Vagina (tissue), 2 donors: ENCODE measurements at regions not wholly inside any gene's neighbourhood (a gene's known extent, or its start where the extent isn't known, plus 50 kb on each side); places are given as distances from the start of the nearest gene placed in this dataset.

Source experiments
- DNase-seq, 2 donors: peaks; one replicate each; pipeline ENCODE4 v3.0.0-alpha.2; 2017; ENCODE audit errors: extremely low spot score in 2 of 2
- H3K27ac ChIP-seq: fragments of 200-600 bp; sonication (generic); one replicate; pipeline ENCODE4 v1.5.1; 2019
- H3K27me3 ChIP-seq: fragments of 200-600 bp; sonication (generic); one replicate; pipeline ENCODE4 v1.5.1; 2019
- H3K36me3 ChIP-seq, 2 donors: fragments of 200-600 bp; sonication (generic); one replicate each; pipeline ENCODE4 v1.5.1; 2017 to 2019
- H3K4me1 ChIP-seq: fragments of 200-600 bp; sonication (generic); one replicate; pipeline ENCODE4 v1.5.1; 2019
- H3K4me3 ChIP-seq, 2 donors: fragments of 200-600 bp; sonication (generic); 1 replicate in 1 of 2; 2 replicates in 1 of 2; pipeline ENCODE4 v1.5.1; 2016 to 2019
- H3K9me3 ChIP-seq: fragments of 200-600 bp; sonication (generic); one replicate; pipeline ENCODE4 v1.5.1; 2019
- POLR2A ChIP-seq, 2 donors: fragments of 450-650 bp; IDR thresholded peaks; one replicate each; pipeline ENCODE4 v1.6.1; 2017; ENCODE audit warnings: antibody characterized with exemption in 2 of 2, mild to moderate bottlenecking in 2 of 2, moderate library complexity in 2 of 2
- POLR2AphosphoS5 ChIP-seq, 2 donors: sonication (generic); formaldehyde crosslinking; IDR thresholded peaks; one replicate each; pipeline ENCODE4 v1.9.0; 2017; ENCODE audit warnings: antibody characterized with exemption in 2 of 2, mild to moderate bottlenecking in 2 of 2, low read depth in 1 of 2; ENCODE audit not compliant: insufficient read depth in 1 of 2
- intact Hi-C: fragments of 100-400 bp; cut with DNase I; formaldehyde crosslinking; loops from one replicate; pipeline ENCODE4 v1.15.1; 2023
- TF ChIP-seq, protein P1 (sequence below), 3 experiments: fragments of 450-650 bp in 2 of 3; fragments of 200-600 bp in 1 of 3; sonication (generic) in 1 of 3; IDR thresholded peaks; one replicate each; pipeline ENCODE4 v1.5.1; 2017 to 2019; ENCODE audit warnings: antibody characterized with exemption in 3 of 3, mild to moderate bottlenecking in 2 of 3, moderate library complexity in 2 of 3

DNA sequence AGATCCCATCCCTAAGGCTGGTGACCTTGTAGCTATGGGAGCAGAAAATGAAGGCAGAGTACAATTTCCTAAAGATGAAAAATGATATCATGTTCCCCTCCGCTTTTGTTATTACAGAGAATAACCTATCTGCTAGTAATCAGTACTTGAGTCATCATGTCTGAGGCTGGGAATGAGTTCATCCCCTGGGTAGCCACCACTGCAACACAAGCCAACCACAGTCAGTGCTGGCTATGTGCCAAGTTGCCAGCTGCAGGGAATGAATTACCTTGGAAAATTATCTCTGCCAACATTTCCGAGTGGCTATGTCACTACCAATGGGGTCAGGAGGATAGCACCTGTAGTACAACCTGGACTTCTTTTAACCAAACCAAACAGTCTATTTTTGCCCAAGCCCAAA is 1094.7 kb upstream of the DDX18 start:
- Histone ChIP-seq H3K9me3 (no peaks in the 10 kb centered on the region), H3K27ac (no peak overlapping the region), H3K4me1 (no peaks in the 10 kb centered on the region), H3K36me3 (no peaks in the 10 kb centered on the region), H3K4me3 (no peak overlapping the region), H3K27me3 (no peaks in the 10 kb centered on the region)
- no peak for DNase-seq
- intact Hi-C loops, result no loop called here
- TF ChIP-seq POLR2A (IDR thresholded peaks at IDR 0.05) (no peak), POLR2AphosphoS5 (IDR thresholded peaks at IDR 0.05; ENCODE audit: insufficient read depth in 1 of 2, low read depth in 1 of 2) (no peak)
- TF ChIP-seq, protein P1, sequence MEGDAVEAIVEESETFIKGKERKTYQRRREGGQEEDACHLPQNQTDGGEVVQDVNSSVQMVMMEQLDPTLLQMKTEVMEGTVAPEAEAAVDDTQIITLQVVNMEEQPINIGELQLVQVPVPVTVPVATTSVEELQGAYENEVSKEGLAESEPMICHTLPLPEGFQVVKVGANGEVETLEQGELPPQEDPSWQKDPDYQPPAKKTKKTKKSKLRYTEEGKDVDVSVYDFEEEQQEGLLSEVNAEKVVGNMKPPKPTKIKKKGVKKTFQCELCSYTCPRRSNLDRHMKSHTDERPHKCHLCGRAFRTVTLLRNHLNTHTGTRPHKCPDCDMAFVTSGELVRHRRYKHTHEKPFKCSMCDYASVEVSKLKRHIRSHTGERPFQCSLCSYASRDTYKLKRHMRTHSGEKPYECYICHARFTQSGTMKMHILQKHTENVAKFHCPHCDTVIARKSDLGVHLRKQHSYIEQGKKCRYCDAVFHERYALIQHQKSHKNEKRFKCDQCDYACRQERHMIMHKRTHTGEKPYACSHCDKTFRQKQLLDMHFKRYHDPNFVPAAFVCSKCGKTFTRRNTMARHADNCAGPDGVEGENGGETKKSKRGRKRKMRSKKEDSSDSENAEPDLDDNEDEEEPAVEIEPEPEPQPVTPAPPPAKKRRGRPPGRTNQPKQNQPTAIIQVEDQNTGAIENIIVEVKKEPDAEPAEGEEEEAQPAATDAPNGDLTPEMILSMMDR (IDR thresholded peaks at IDR 0.05), result no peak

GRCh38 chr2:116724550-116724949 is 1089.9 kb upstream of the DDX18 start:
- H3K27me3 ChIP-seq, result no peaks in the 10 kb centered on the region
- TF ChIP-seq POLR2AphosphoS5 (IDR thresholded peaks at IDR 0.05; ENCODE audit: insufficient read depth in 1 of 2, low read depth in 1 of 2) (no peak), POLR2A (IDR thresholded peaks at IDR 0.05) (no peak)
- TF ChIP-seq, protein P1 (IDR thresholded peaks at IDR 0.05), result no peak
- no peaks in the 10 kb centered on the region for H3K4me1 ChIP-seq
- H3K9me3 ChIP-seq, result no peaks in the 10 kb centered on the region
- H3K4me3 ChIP-seq, result no peak overlapping the region
- DNase-seq, result no peak
- no peaks in the 10 kb centered on the region for H3K36me3 ChIP-seq
- intact Hi-C loops, result no loop called here
- no peak overlapping the region for H3K27ac ChIP-seq

DNA sequence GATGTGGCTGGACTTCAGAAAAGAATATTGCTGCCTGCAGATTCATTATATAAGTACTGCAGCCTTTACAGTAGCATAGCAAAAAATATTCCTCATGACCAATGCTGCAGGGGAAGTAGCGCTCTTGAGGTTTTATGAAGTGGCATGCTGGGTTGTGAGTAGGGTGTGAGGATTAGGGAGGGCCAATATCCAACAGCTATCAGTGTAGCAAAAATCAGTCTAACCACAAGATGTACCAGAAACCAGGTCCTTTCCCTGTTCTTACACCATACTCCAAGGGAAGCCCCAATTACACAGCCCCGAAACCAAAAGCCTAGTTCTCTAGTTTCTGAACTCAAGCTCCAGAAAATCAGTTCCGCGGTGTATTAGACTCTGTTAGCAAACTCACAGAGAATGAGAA is 1082.2 kb upstream of the DDX18 start:
- no peak for DNase-seq
- H3K9me3 ChIP-seq, result no peaks in the 10 kb centered on the region
- no peaks in the 10 kb centered on the region for H3K36me3 ChIP-seq
- intact Hi-C loops, result no loop called here
- no peak overlapping the region for H3K4me3 ChIP-seq
- H3K4me1 ChIP-seq, result no peaks in the 10 kb centered on the region
- no peak overlapping the region for H3K27ac ChIP-seq
- no peaks in the 10 kb centered on the region for H3K27me3 ChIP-seq
- TF ChIP-seq, protein P1 (IDR thresholded peaks at IDR 0.05), result no peak
- TF ChIP-seq POLR2AphosphoS5 (IDR thresholded peaks at IDR 0.05; ENCODE audit: insufficient read depth in 1 of 2, low read depth in 1 of 2) (no peak), POLR2A (IDR thresholded peaks at IDR 0.05) (no peak)

DNA sequence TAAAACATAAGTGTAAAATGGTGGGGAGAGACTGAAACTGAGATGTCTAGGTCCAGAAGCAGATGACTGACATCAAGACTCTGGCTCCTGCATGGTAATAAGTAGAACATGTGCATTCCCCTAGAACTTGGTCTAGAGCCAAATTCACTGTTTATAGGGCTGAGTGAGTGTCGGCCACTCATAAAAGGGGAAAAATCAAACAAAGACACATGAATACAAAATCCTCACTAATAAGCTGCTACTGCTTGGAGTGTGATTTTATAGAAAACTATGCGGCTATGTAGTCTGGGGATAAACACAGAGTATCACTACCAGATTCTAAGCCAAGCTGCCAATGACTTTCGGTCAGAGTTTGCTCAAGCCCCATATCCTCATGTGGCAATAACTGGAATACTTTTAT is 1080.8 kb upstream of the DDX18 start:
- intact Hi-C loops, result no loop called here
- no peak for DNase-seq
- H3K27ac ChIP-seq, result no peak overlapping the region

DNA sequence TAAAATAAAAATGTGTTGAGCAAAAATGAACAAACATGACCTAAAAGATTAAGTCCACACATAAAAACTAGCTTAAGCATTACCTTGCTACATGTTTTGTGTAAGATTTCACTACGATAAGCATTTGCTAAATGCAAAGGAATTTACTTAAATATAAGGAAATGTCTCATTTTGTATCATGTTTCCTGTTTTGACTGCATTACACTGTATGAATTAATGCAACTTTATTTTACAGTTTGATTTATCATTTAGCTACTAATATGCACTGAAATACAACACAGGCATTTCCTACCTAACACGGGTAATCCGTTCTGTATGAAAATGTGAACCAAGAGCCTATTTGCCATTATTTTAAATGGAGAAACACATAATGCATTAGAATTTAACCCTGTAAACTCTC is 1076.5 kb upstream of the DDX18 start:
- TF ChIP-seq POLR2A (IDR thresholded peaks at IDR 0.05) (no peak), POLR2AphosphoS5 (IDR thresholded peaks at IDR 0.05; ENCODE audit: insufficient read depth in 1 of 2, low read depth in 1 of 2) (no peak)
- TF ChIP-seq, protein P1 (IDR thresholded peaks at IDR 0.05), result no peak
- H3K36me3 ChIP-seq, result no peaks in the 10 kb centered on the region
- intact Hi-C loops, result no loop called here

More for the DNA sequence above, 1080.8 kb upstream of the DDX18 start:
- no peaks in the 10 kb centered on the region for H3K9me3 ChIP-seq
- TF ChIP-seq, protein P1 (IDR thresholded peaks at IDR 0.05), result no peak
- TF ChIP-seq POLR2A (IDR thresholded peaks at IDR 0.05), result no peak
- no peak for TF ChIP-seq POLR2AphosphoS5 (IDR thresholded peaks at IDR 0.05; ENCODE audit: insufficient read depth in 1 of 2, low read depth in 1 of 2)
- no peaks in the 10 kb centered on the region for H3K36me3 ChIP-seq
- H3K27me3 ChIP-seq, result no peaks in the 10 kb centered on the region
- no peak overlapping the region for H3K4me3 ChIP-seq
- no peaks in the 10 kb centered on the region for H3K4me1 ChIP-seq

More for the DNA sequence above, 1076.5 kb upstream of the DDX18 start:
- no peak for DNase-seq
- no peaks in the 10 kb centered on the region for H3K9me3 ChIP-seq
- no peak overlapping the region for H3K27ac ChIP-seq
- no peaks in the 10 kb centered on the region for H3K4me1 ChIP-seq
- no peaks in the 10 kb centered on the region for H3K27me3 ChIP-seq
- no peak overlapping the region for H3K4me3 ChIP-seq
